Testis (tissue), 2 donors: ENCODE measurements at regions not wholly inside any gene's neighbourhood (a gene's known extent, or its start where the extent isn't known, plus 50 kb on each side); places are given as distances from the start of the nearest gene placed in this dataset.

Experiments
- DNase-seq: peaks from one replicate; pipeline ENCODE4 v3.0.0-alpha.2; 2019
- H3K27ac ChIP-seq, 2 donors: fragments of 200-600 bp; sonication (generic); one replicate each; pipeline ENCODE4 v1.5.1; 2019
- H3K27me3 ChIP-seq: fragments of 200-600 bp; sonication (generic); one replicate; pipeline ENCODE4 v1.5.1; 2019
- H3K36me3 ChIP-seq: fragments of 200-600 bp; sonication (generic); one replicate; pipeline ENCODE4 v1.5.1; 2017; ENCODE audit warnings: low read depth; ENCODE audit errors: missing control alignments
- H3K4me1 ChIP-seq: fragments of 200-600 bp; sonication (generic); one replicate; pipeline ENCODE4 v1.5.1; 2019
- H3K4me3 ChIP-seq, 2 donors: fragments of 200-600 bp; sonication (generic); one replicate each; pipeline ENCODE4 v1.5.1; 2017 to 2019
- H3K9me3 ChIP-seq: fragments of 200-600 bp; sonication (generic); one replicate; pipeline ENCODE4 v1.5.1; 2017
- CTCF ChIP-seq, 3 experiments: fragments of 450-650 bp in 2 of 3; fragments of 200-600 bp in 1 of 3; sonication (generic) in 1 of 3; IDR thresholded peaks; one replicate each; pipeline ENCODE4 v1.5.1; 2016 to 2019; ENCODE audit warnings: antibody characterized with exemption in 3 of 3, mild to moderate bottlenecking in 2 of 3, moderate library complexity in 1 of 3
- POLR2A ChIP-seq: fragments of 450-650 bp; IDR thresholded peaks from one replicate; pipeline ENCODE4 v1.6.1; 2017; ENCODE audit warnings: antibody characterized with exemption, mild to moderate bottlenecking, moderate library complexity
- WGBS, 2 donors: methylation state at CpG; one replicate each; pipeline ENCODE4 v1.1.5; 2018; 5-methylcytosine and 5-hydroxymethylcytosine counted together
- intact Hi-C: fragments of 100-400 bp; cut with DNase I; formaldehyde crosslinking; loops from one replicate; pipeline ENCODE4 v1.15.1; 2023; ENCODE audit warnings: low total_unique reads

- intact Hi-C loops = no loop called here
- no peak overlapping the region for H3K27ac ChIP-seq
- no peaks in the 10 kb centered on the region for H3K36me3 ChIP-seq
- H3K9me3 ChIP-seq = no peaks in the 10 kb centered on the region
- H3K4me3 ChIP-seq = no peak overlapping the region
- no peak for DNase-seq
- TF ChIP-seq CTCF (IDR thresholded peaks at IDR 0.05) (no peak), POLR2A (no peak)
- no peaks in the 10 kb centered on the region for H3K27me3 ChIP-seq
- WGBS, 2 donors = 94% methylated on average over 2 of the region's 2 CpGs
- H3K4me1 ChIP-seq = no peaks in the 10 kb centered on the region
Measured at GRCh38 chr5:164256954-164257353, 751.5 kb downstream of the MAT2B start.

DNA sequence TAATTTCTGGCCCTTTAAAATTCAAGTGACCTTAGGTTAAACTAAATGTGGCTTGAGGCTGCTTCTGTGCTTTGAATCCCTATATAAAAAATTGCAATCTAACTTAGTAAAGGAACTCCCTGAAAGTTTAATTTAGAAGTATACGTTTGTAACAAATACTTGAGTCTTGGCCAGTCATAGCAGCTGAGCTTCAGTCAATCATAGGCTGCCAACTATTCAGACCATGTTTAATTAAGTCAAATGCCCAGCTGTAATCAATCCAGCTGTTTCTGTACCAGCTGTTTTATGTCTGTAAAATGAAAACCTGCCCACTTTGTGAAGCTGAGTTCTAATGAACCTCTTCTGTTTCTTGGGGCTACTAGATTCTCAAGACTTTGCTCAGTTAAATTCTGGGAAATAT lies 760.1 kb downstream of the MAT2B start:
- intact Hi-C loops = no loop called here
- no peaks in the 10 kb centered on the region for H3K36me3 ChIP-seq
- no peak for TF ChIP-seq POLR2A
- no peak for TF ChIP-seq CTCF (IDR thresholded peaks at IDR 0.05)
- no peak overlapping the region for H3K27ac ChIP-seq
- no peak for DNase-seq
- no peaks in the 10 kb centered on the region for H3K4me1 ChIP-seq
- H3K27me3 ChIP-seq = no peaks in the 10 kb centered on the region
- WGBS, 2 donors = 38 to 44% methylated on average over 1 of the region's 1 CpG
- H3K9me3 ChIP-seq = no peaks in the 10 kb centered on the region
- no peak overlapping the region for H3K4me3 ChIP-seq

DNA sequence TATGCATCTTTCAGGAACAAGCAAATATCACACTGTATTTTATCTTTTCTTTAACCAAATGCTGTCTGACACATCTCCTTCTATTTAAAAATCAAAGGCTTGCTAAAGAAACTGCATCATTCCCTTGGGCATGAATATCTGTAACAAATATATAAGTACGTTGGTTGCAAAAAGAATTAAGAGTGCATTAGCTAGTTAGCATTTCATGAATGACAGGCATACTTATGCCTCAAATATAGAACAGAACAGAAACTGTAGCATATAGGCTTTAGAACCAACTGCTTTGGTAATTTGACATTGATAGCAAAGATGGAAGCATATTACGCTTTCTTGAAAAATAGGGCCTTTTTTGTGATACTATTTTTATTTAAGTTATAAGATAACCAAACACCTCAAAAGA lies 761.2 kb downstream of the MAT2B start:
- 87 to 91% methylated on average over 2 of the region's 2 CpGs for WGBS, 2 donors
- no peaks in the 10 kb centered on the region for H3K9me3 ChIP-seq
- no peaks in the 10 kb centered on the region for H3K27me3 ChIP-seq
- no peak overlapping the region for H3K27ac ChIP-seq
- no peak overlapping the region for H3K4me3 ChIP-seq
- intact Hi-C loops = no loop called here
- no peak for DNase-seq
- TF ChIP-seq POLR2A = no peak
- no peak for TF ChIP-seq CTCF (IDR thresholded peaks at IDR 0.05)
- H3K4me1 ChIP-seq = no peaks in the 10 kb centered on the region
- no peaks in the 10 kb centered on the region for H3K36me3 ChIP-seq

DNA sequence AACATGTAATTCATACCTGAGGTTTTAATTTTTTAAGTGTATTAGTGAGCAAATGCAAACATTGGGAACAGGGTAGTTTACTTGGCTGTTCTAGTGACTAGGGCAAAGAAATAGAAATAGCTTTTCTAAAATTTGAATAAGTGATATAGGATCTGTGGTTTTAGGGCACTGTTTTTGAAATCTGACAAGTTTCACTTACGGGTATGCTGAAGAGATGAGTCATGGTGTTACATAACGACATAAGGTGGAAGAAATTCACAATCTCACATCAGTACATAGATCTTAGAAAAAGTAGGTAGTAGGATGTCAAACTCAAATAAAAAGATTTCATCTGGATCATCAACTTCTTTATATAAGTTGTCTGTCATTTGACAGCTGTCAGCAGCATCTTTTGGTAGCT lies 772.3 kb downstream of the MAT2B start:
- Histone ChIP-seq H3K36me3 (no peaks in the 10 kb centered on the region), H3K27ac (no peak overlapping the region), H3K9me3 (no peaks in the 10 kb centered on the region), H3K4me3 (no peak overlapping the region), H3K27me3 (no peaks in the 10 kb centered on the region), H3K4me1 (no peaks in the 10 kb centered on the region)
- TF ChIP-seq POLR2A (no peak), CTCF (IDR thresholded peaks at IDR 0.05) (no peak)
- intact Hi-C loops = no loop called here
- no peak for DNase-seq
- 74 to 84% methylated on average over 2 of the region's 2 CpGs for WGBS, 2 donors

DNA sequence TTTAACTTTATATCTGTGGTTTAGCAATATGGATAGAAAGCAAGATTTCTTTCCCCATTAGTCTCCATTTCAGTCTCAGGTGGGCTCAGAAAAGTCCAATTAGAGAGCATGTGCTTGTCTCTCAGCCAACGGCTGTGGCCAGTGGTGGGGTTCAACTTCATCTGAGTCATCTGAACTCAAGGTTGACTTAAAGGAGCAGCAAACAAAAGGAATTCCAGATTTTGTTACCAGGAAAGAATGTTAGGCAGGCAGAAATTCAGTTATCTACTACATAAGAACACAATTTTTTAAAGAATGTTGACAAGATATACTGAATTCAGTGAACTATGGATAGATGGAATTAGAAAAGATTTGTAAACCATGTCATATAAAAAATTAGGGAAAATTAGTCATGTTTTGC lies 784.1 kb downstream of the MAT2B start:
- intact Hi-C loops = no loop called here
- no peak for DNase-seq
- Histone ChIP-seq H3K4me3 (no peak overlapping the region), H3K27ac (no peak overlapping the region), H3K4me1 (no peaks in the 10 kb centered on the region), H3K9me3 (no peaks in the 10 kb centered on the region), H3K27me3 (no peaks in the 10 kb centered on the region), H3K36me3 (no peaks in the 10 kb centered on the region)
- no peak for TF ChIP-seq CTCF (IDR thresholded peaks at IDR 0.05)
- WGBS, 2 donors = 31 to 56% methylated on average over 1 of the region's 1 CpG
